T-helper 1 cell treated with Interleukin-12 subunit alpha and Interleukin-12 subunit beta and Interleukin-4 antibody, amounts not matched to agents 30 μg/mL and 1 μg/mL, for 36 hours (primary cell): ENCODE measurements at regions not wholly inside any gene's neighbourhood (a gene's known extent, or its start where the extent isn't known, plus 50 kb on each side); places are given as distances from the start of the nearest gene placed in this dataset.

Experiments
- H3K27ac Mint-ChIP-seq: one replicate; pipeline ENCODE4 v1.8.0; 2021; ENCODE audit warnings: mild to moderate bottlenecking, mixed read lengths
- H3K27me3 Mint-ChIP-seq: one replicate; pipeline ENCODE4 v1.8.0; 2021; ENCODE audit warnings: low read depth, mixed read lengths
- H3K36me3 Mint-ChIP-seq: one replicate; pipeline ENCODE4 v1.8.0; 2021; ENCODE audit warnings: low read depth, mixed read lengths
- H3K4me1 Mint-ChIP-seq: one replicate; pipeline ENCODE4 v1.8.0; 2021; ENCODE audit warnings: low read depth, mixed read lengths
- H3K4me3 Mint-ChIP-seq: one replicate; pipeline ENCODE4 v1.8.0; 2021; ENCODE audit warnings: mild to moderate bottlenecking, moderate library complexity, mixed read lengths
- H3K9me3 Mint-ChIP-seq: one replicate; pipeline ENCODE4 v1.8.0; 2021; ENCODE audit warnings: mixed read lengths

GRCh38 chr2:133676392-133677130, 108.3 kb upstream of the NCKAP5 start:
- no peak overlapping the region for H3K27ac Mint-ChIP-seq
- H3K36me3 Mint-ChIP-seq, result no peaks in the 10 kb centered on the region
- H3K9me3 Mint-ChIP-seq, result peaks cover 4% of the 10 kb centered on the region
- no peaks in the 10 kb centered on the region for H3K4me1 Mint-ChIP-seq
- no peaks in the 10 kb centered on the region for H3K27me3 Mint-ChIP-seq
- H3K4me3 Mint-ChIP-seq, result no peak overlapping the region

GRCh38 chr2:133680343-133681049, 112.2 kb upstream of the NCKAP5 start:
- Mint-ChIP-seq H3K27me3 (no peaks in the 10 kb centered on the region), H3K9me3 (peaks cover 4% of the 10 kb centered on the region), H3K4me3 (no peak overlapping the region), H3K27ac (no peak overlapping the region), H3K36me3 (no peaks in the 10 kb centered on the region), H3K4me1 (no peaks in the 10 kb centered on the region)

- Mint-ChIP-seq H3K4me1 (no peaks in the 10 kb centered on the region), H3K27ac (no peak overlapping the region), H3K36me3 (no peaks in the 10 kb centered on the region), H3K4me3 (no peak overlapping the region), H3K9me3 (peaks cover 4% of the 10 kb centered on the region), H3K27me3 (no peaks in the 10 kb centered on the region)
Measured at GRCh38 chr2:133682347-133682746, 114.1 kb upstream of the NCKAP5 start.

- no peak overlapping the region for H3K27ac Mint-ChIP-seq
- H3K9me3 Mint-ChIP-seq, result peaks cover 4% of the 10 kb centered on the region
- H3K27me3 Mint-ChIP-seq, result no peaks in the 10 kb centered on the region
- H3K4me3 Mint-ChIP-seq, result no peak overlapping the region
- no peaks in the 10 kb centered on the region for H3K4me1 Mint-ChIP-seq
- no peaks in the 10 kb centered on the region for H3K36me3 Mint-ChIP-seq
Measured at GRCh38 chr2:133682906-133683305, 114.6 kb upstream of the NCKAP5 start.

- H3K9me3 Mint-ChIP-seq, result no peaks in the 10 kb centered on the region
- no peak overlapping the region for H3K4me3 Mint-ChIP-seq
- no peaks in the 10 kb centered on the region for H3K4me1 Mint-ChIP-seq
- no peak overlapping the region for H3K27ac Mint-ChIP-seq
- H3K27me3 Mint-ChIP-seq, result no peaks in the 10 kb centered on the region
- H3K36me3 Mint-ChIP-seq, result no peaks in the 10 kb centered on the region
Measured at GRCh38 chr2:133685636-133686215, 117.5 kb upstream of the NCKAP5 start.

GRCh38 chr2:133690780-133691179, 122.5 kb upstream of the NCKAP5 start:
- H3K36me3 Mint-ChIP-seq, result no peaks in the 10 kb centered on the region
- H3K4me3 Mint-ChIP-seq, result no peak overlapping the region
- H3K4me1 Mint-ChIP-seq, result no peaks in the 10 kb centered on the region
- no peak overlapping the region for H3K27ac Mint-ChIP-seq
- H3K27me3 Mint-ChIP-seq, result no peaks in the 10 kb centered on the region
- peaks cover 7% of the 10 kb centered on the region for H3K9me3 Mint-ChIP-seq

- H3K27me3 Mint-ChIP-seq, result no peaks in the 10 kb centered on the region
- H3K4me3 Mint-ChIP-seq, result no peak overlapping the region
- peaks cover 7% of the 10 kb centered on the region for H3K9me3 Mint-ChIP-seq
- no peaks in the 10 kb centered on the region for H3K4me1 Mint-ChIP-seq
- no peak overlapping the region for H3K27ac Mint-ChIP-seq
- H3K36me3 Mint-ChIP-seq, result no peaks in the 10 kb centered on the region
Measured at GRCh38 chr2:133691336-133691735, 123.1 kb upstream of the NCKAP5 start.

GRCh38 chr2:133705287-133705686, 137.0 kb upstream of the NCKAP5 start:
- Mint-ChIP-seq H3K9me3 (no peaks in the 10 kb centered on the region), H3K36me3 (no peaks in the 10 kb centered on the region), H3K27ac (no peak overlapping the region), H3K4me3 (no peak overlapping the region), H3K4me1 (no peaks in the 10 kb centered on the region), H3K27me3 (no peaks in the 10 kb centered on the region)

- Mint-ChIP-seq H3K4me1 (no peaks in the 10 kb centered on the region), H3K27me3 (no peaks in the 10 kb centered on the region), H3K36me3 (no peaks in the 10 kb centered on the region), H3K9me3 (no peaks in the 10 kb centered on the region), H3K27ac (no peak overlapping the region), H3K4me3 (no peak overlapping the region)
Measured at GRCh38 chr2:133710613-133711012, 142.3 kb upstream of the NCKAP5 start.

GRCh38 chr2:133711201-133711600, 142.9 kb upstream of the NCKAP5 start:
- Mint-ChIP-seq H3K9me3 (no peaks in the 10 kb centered on the region), H3K4me3 (no peak overlapping the region), H3K27ac (no peak overlapping the region), H3K4me1 (no peaks in the 10 kb centered on the region), H3K27me3 (no peaks in the 10 kb centered on the region), H3K36me3 (no peaks in the 10 kb centered on the region)

GRCh38 chr2:133711806-133712205, 143.5 kb upstream of the NCKAP5 start:
- Mint-ChIP-seq H3K27ac (no peak overlapping the region), H3K36me3 (no peaks in the 10 kb centered on the region), H3K4me1 (no peaks in the 10 kb centered on the region), H3K27me3 (no peaks in the 10 kb centered on the region), H3K9me3 (no peaks in the 10 kb centered on the region), H3K4me3 (no peak overlapping the region)

GRCh38 chr2:133712369-133712768, 144.1 kb upstream of the NCKAP5 start:
- no peak overlapping the region for H3K4me3 Mint-ChIP-seq
- no peaks in the 10 kb centered on the region for H3K9me3 Mint-ChIP-seq
- H3K27me3 Mint-ChIP-seq, result no peaks in the 10 kb centered on the region
- H3K27ac Mint-ChIP-seq, result no peak overlapping the region
- no peaks in the 10 kb centered on the region for H3K36me3 Mint-ChIP-seq
- H3K4me1 Mint-ChIP-seq, result no peaks in the 10 kb centered on the region

GRCh38 chr2:133713049-133713580, 144.9 kb upstream of the NCKAP5 start:
- no peak overlapping the region for H3K4me3 Mint-ChIP-seq
- no peaks in the 10 kb centered on the region for H3K27me3 Mint-ChIP-seq
- no peaks in the 10 kb centered on the region for H3K36me3 Mint-ChIP-seq
- H3K9me3 Mint-ChIP-seq, result no peaks in the 10 kb centered on the region
- no peak overlapping the region for H3K27ac Mint-ChIP-seq
- H3K4me1 Mint-ChIP-seq, result no peaks in the 10 kb centered on the region

GRCh38 chr2:133716166-133716565, 147.9 kb upstream of the NCKAP5 start:
- Mint-ChIP-seq H3K27me3 (no peaks in the 10 kb centered on the region), H3K4me3 (no peak overlapping the region), H3K9me3 (no peaks in the 10 kb centered on the region), H3K36me3 (no peaks in the 10 kb centered on the region), H3K27ac (no peak overlapping the region), H3K4me1 (no peaks in the 10 kb centered on the region)

GRCh38 chr2:133717497-133717896, 149.2 kb upstream of the NCKAP5 start:
- Mint-ChIP-seq H3K9me3 (no peaks in the 10 kb centered on the region), H3K27me3 (no peaks in the 10 kb centered on the region), H3K36me3 (no peaks in the 10 kb centered on the region), H3K4me1 (no peaks in the 10 kb centered on the region), H3K27ac (no peak overlapping the region), H3K4me3 (no peak overlapping the region)
